Heart left ventricle (tissue), 13 donors: ENCODE measurements at regions not wholly inside any gene's neighbourhood (a gene's known extent, or its start where the extent isn't known, plus 50 kb on each side); places are given as distances from the start of the nearest gene placed in this dataset.

Experiments
- CTCF ChIP-seq, 12 donors: fragments of 200-600 bp; sonication (generic) in 4 of 12; IDR thresholded peaks; one replicate each; pipeline versions ENCODE4 v1.5.0 to v1.8.0; 2018 to 2022; ENCODE audit warnings: antibody characterized with exemption in 12 of 12, mild to moderate bottlenecking in 5 of 12
- POLR2A ChIP-seq, 2 donors: fragments of 450-650 bp; IDR thresholded peaks; one replicate each; pipeline ENCODE4 v1.6.1; 2017; ENCODE audit warnings: antibody characterized with exemption in 2 of 2, mild to moderate bottlenecking in 2 of 2, moderate library complexity in 2 of 2
- donor health status: ischemic (EF 13 %, LVEDD 7.1; RV severe dilation, severe dysfunction).
- donor health status: DM: no; HTN: yes; CAD: no.
- donor health status: DM: no; HTN: no; CAD: no.
- donor health status: ischemic (EF 25% LVEDD 6.9; RV normal size, moderate dysfunction).
- donor health status: ischemic (EF 25% LVEDD 5.7; RV mildly dilated, moderate dysfunction).
- donor health status: ischemic (EF 35%, LVEDD 5.7; RV mildly dilated, moderate dysfunction).
- donor health status: nonischemic (EF 11% LVEDD 7.7; RV severe dilation, severe dysfunction).
- donor health status: DM: yes; HTN: yes; CAD: no.
- donor health status: PGD.
- donor health status: ischemic (EF 29% LVEDD 5.4; RV normal size, mild dysfunction).
- donor health status: nonischemic (EF 23%, LVEDD 6.1; RV moderate dilation, normal function).

DNA sequence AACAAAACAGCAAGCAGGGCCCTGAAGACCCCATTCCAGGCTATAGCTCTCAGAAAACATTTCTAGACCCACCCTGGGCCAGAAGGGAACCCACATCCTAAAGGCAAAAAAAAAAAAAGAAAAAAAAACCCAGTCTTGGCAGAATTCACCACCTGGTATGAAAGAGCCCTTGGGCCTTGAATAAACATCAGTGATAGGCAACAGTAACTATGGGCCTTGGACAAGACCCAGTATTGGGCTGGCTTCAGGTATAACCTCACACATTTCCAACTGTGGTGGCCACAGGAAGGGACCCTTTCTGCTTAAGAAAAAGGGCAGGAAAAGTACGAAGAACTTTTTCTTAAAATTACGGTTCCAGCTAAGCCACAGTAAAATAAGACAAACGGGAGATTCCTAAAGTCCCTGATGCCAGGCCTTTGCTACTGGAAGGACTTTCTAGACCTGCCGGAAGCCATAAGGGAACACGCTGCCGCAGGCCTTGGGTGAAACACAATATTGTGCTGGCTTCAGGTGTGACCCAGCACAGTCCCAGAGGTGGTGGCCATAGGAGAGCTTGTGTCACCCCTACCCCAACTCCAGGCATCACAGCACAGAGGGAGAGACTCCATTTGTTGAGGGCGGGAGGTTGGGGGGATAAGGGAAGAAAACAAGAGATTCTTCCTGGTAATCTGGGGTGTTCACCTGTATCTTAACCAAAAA, 505.2 kb upstream of the RGMB start:
- TF ChIP-seq CTCF (IDR thresholded peaks at IDR 0.05) (no peak), POLR2A (IDR thresholded peaks at IDR 0.05) (no peak)
